Suprapubic skin (tissue), 4 donors: ENCODE measurements at regions not wholly inside any gene's neighbourhood (a gene's known extent, or its start where the extent isn't known, plus 50 kb on each side); places are given as distances from the start of the nearest gene placed in this dataset.

Experiments used
- DNase-seq, 2 donors: peaks; one replicate each; pipeline ENCODE4 v3.0.0-alpha.2; 2019; ENCODE audit warnings: low spot score in 2 of 2
- H3K27ac ChIP-seq: fragments of 200-600 bp; sonication (generic); one replicate; pipeline ENCODE4 v1.5.1; 2019
- H3K27me3 ChIP-seq: fragments of 200-600 bp; sonication (generic); one replicate; pipeline ENCODE4 v1.5.1; 2019
- H3K36me3 ChIP-seq: fragments of 200-600 bp; sonication (generic); one replicate; pipeline ENCODE4 v1.5.1; 2019
- H3K4me1 ChIP-seq: fragments of 200-600 bp; sonication (generic); one replicate; pipeline ENCODE4 v1.5.1; 2019
- H3K4me3 ChIP-seq: fragments of 200-600 bp; sonication (generic); one replicate; pipeline ENCODE4 v1.5.1; 2019; ENCODE audit warnings: mild to moderate bottlenecking
- H3K9me3 ChIP-seq: fragments of 200-600 bp; sonication (generic); one replicate; pipeline ENCODE4 v1.5.1; 2019
- EP300 ChIP-seq: sonication (generic); formaldehyde crosslinking; IDR thresholded peaks from one replicate; pipeline ENCODE4 v1.6.1; 2017; ENCODE audit warnings: antibody characterized with exemption
- POLR2A ChIP-seq, 2 donors: fragments of 450-650 bp; IDR thresholded peaks; one replicate each; pipeline ENCODE4 v1.6.1; 2017; ENCODE audit warnings: antibody characterized with exemption in 2 of 2, mild to moderate bottlenecking in 2 of 2, moderate library complexity in 2 of 2
- POLR2AphosphoS5 ChIP-seq, 3 donors: sonication (generic); formaldehyde crosslinking; IDR thresholded peaks; one replicate each; pipeline ENCODE4 v1.6.1; 2017; ENCODE audit warnings: antibody characterized with exemption in 3 of 3
- WGBS: methylation state at CpG from one replicate; pipeline ENCODE4 v1.1.5; 2018; 5-methylcytosine and 5-hydroxymethylcytosine counted together
- TF ChIP-seq, protein P1 (sequence below), 2 donors: fragments of 200-600 bp in 1 of 2; fragments of 450-650 bp in 1 of 2; sonication (generic) in 1 of 2; IDR thresholded peaks; one replicate each; pipeline ENCODE4 v1.5.1; 2016 to 2019; ENCODE audit warnings: antibody characterized with exemption in 2 of 2, mild to moderate bottlenecking in 1 of 2, moderate library complexity in 1 of 2

DNA sequence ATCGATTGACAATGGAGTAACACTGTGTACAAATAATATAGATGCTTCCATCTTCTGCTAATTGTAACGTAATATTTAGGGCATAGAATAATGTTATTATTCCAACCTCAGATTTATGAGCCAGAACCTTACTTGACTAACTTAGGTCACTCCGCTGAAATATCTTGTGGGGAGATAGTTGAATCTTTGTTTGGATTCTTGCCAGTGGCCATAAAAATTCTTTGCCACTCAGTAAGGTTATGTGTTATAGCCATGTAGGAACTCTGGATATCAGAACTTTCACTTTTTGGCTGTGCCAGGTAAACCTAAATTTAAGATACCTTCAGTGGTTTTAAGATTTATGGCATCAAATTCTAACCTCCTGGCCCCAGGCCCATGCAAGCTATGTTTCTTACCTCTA is 197.6 kb downstream of the WDR11 start:
- 89% methylated on average over 3 of the region's 3 CpGs for WGBS
- Histone ChIP-seq H3K4me1 (no peaks in the 10 kb centered on the region), H3K9me3 (no peaks in the 10 kb centered on the region), H3K4me3 (no peak overlapping the region), H3K27me3 (no peaks in the 10 kb centered on the region), H3K36me3 (no peaks in the 10 kb centered on the region), H3K27ac (no peak overlapping the region)
- TF ChIP-seq POLR2A (IDR thresholded peaks at IDR 0.05): no peak
- TF ChIP-seq, protein P1, sequence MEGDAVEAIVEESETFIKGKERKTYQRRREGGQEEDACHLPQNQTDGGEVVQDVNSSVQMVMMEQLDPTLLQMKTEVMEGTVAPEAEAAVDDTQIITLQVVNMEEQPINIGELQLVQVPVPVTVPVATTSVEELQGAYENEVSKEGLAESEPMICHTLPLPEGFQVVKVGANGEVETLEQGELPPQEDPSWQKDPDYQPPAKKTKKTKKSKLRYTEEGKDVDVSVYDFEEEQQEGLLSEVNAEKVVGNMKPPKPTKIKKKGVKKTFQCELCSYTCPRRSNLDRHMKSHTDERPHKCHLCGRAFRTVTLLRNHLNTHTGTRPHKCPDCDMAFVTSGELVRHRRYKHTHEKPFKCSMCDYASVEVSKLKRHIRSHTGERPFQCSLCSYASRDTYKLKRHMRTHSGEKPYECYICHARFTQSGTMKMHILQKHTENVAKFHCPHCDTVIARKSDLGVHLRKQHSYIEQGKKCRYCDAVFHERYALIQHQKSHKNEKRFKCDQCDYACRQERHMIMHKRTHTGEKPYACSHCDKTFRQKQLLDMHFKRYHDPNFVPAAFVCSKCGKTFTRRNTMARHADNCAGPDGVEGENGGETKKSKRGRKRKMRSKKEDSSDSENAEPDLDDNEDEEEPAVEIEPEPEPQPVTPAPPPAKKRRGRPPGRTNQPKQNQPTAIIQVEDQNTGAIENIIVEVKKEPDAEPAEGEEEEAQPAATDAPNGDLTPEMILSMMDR (IDR thresholded peaks at IDR 0.05): no peak
- no peak for TF ChIP-seq EP300
- no peak for TF ChIP-seq POLR2AphosphoS5 (IDR thresholded peaks at IDR 0.05)
- DNase-seq: no peak

DNA sequence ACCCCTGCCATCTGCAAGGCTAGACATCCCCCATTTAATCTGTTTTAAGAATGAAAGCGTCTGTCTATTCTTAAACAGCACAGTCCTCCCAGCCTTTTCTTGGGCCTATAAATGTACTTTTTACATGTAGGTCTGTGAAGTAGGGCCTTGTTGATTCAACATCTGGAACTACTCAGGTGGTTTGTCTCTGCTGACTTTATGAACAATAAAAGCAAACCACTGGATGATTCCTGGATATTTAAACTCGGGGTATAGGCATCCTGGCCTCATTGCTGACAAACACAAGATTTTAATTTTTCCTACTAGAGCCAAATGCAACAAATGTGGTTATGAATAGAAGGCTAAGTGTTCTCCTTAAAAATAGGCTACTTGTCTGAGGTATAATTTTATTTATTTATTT is 198.3 kb downstream of the WDR11 start:
- H3K4me1 ChIP-seq: no peaks in the 10 kb centered on the region
- no peak overlapping the region for H3K4me3 ChIP-seq
- no peak for TF ChIP-seq POLR2AphosphoS5 (IDR thresholded peaks at IDR 0.05)
- no peak for TF ChIP-seq POLR2A (IDR thresholded peaks at IDR 0.05)
- TF ChIP-seq EP300: no peak
- TF ChIP-seq, protein P1 (IDR thresholded peaks at IDR 0.05): no peak
- DNase-seq: no peak
- H3K27me3 ChIP-seq: no peaks in the 10 kb centered on the region
- 74% methylated on average over 2 of the region's 2 CpGs for WGBS
- no peaks in the 10 kb centered on the region for H3K9me3 ChIP-seq
- no peak overlapping the region for H3K27ac ChIP-seq
- H3K36me3 ChIP-seq: no peaks in the 10 kb centered on the region

DNA sequence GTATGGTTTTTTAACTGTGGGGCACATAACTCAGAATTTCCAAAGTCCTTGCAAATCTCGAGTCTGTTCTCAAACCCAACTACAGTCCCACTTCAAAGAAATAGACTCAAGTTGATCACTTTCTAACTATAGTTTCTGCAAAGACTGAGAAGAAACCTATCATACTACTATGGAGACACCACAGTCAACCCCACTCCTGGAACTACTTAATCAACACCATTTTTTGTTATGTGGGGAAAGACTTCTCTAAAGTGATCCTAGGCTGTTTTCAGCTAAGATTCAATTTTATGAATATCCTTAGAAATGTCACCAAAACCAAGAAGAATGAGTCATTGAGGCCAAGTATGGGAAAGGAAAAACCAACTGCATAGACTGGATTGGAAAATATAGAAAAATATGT is 198.8 kb downstream of the WDR11 start:
- Histone ChIP-seq H3K36me3 (no peaks in the 10 kb centered on the region), H3K4me3 (no peak overlapping the region), H3K27me3 (no peaks in the 10 kb centered on the region), H3K4me1 (no peaks in the 10 kb centered on the region), H3K9me3 (no peaks in the 10 kb centered on the region), H3K27ac (no peak overlapping the region)
- DNase-seq: no peak
- 81% methylated on average over 1 of the region's 1 CpG for WGBS
- TF ChIP-seq POLR2A (IDR thresholded peaks at IDR 0.05) (no peak), POLR2AphosphoS5 (IDR thresholded peaks at IDR 0.05) (no peak), EP300 (no peak)
- TF ChIP-seq, protein P1 (IDR thresholded peaks at IDR 0.05): no peak

DNA sequence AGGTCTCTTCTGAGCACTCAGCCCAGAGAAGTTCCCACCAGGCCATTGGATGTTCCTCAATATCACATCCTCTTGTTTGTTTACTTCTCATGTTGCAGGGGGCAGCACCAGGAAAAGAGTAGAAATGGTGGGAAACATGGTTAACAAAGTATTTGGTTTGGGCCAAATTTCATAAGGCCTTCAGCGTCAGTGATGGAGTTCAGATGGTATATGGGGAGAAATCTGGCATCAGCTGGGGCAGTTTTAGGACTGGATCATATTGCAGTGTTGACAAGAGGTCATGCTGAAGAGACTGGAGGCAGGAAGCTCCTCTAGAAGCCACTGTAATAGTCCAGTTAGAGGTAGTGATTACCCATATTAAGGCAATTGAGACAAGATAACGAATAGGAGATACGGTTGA is 200.0 kb downstream of the WDR11 start:
- H3K27ac ChIP-seq: no peak overlapping the region
- H3K36me3 ChIP-seq: no peaks in the 10 kb centered on the region
- TF ChIP-seq POLR2AphosphoS5 (IDR thresholded peaks at IDR 0.05) (no peak), POLR2A (IDR thresholded peaks at IDR 0.05) (no peak), EP300 (no peak)
- TF ChIP-seq, protein P1 (IDR thresholded peaks at IDR 0.05): no peak
- WGBS: 91% methylated on average over 3 of the region's 3 CpGs
- H3K9me3 ChIP-seq: no peaks in the 10 kb centered on the region
- DNase-seq: no peak
- no peaks in the 10 kb centered on the region for H3K4me1 ChIP-seq
- no peak overlapping the region for H3K4me3 ChIP-seq
- no peaks in the 10 kb centered on the region for H3K27me3 ChIP-seq

DNA sequence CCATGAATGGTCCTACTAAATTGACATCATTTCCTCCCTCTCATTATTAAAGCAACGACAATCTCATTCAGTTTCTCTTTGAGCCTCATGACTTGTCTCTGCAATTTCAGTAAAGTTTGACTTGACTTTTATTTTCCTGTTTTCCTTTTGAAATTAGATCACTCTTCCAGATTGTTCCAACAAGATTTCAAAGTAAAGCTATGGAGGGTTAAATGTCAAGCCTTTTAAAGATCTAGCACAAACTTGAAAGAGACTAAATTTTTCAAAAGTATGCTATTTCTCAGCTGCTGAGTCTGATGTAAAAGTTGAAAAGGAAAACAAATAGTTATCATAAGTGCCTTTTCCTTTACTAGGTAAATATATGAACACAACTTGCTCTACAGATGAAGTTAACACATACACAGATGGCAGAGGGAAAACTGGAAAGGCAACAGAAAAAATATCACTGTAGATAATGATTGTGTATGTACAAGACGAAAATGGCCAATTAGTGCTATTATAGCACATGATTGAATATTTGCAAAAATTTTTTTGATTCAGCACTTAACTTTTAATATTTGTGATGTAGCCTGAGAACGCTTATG is 200.6 kb downstream of the WDR11 start:
- no peak for DNase-seq
- Histone ChIP-seq H3K9me3 (no peaks in the 10 kb centered on the region), H3K27ac (no peak overlapping the region), H3K27me3 (no peaks in the 10 kb centered on the region), H3K36me3 (no peaks in the 10 kb centered on the region), H3K4me3 (no peak overlapping the region), H3K4me1 (no peaks in the 10 kb centered on the region)
- TF ChIP-seq, protein P1 (IDR thresholded peaks at IDR 0.05): no peak
- TF ChIP-seq EP300 (no peak), POLR2A (IDR thresholded peaks at IDR 0.05) (no peak), POLR2AphosphoS5 (IDR thresholded peaks at IDR 0.05) (no peak)
- WGBS: 80% methylated on average over 3 of the region's 3 CpGs
